Astrocyte (in vitro differentiated cells and primary cell): ENCODE measurements at regions not wholly inside any gene's neighbourhood (a gene's known extent, or its start where the extent isn't known, plus 50 kb on each side); places are given as distances from the start of the nearest gene placed in this dataset.

Experiments
- CTCF ChIP-seq: IDR thresholded peaks from 2 replicates; pipeline ENCODE4 v1.5.1; 2011; ENCODE audit warnings: low read depth, mild to moderate bottlenecking, inconsistent platforms, low read length, moderate library complexity; ENCODE audit not compliant: insufficient read depth
- EZH2 ChIP-seq: IDR thresholded peaks from 2 replicates; pipeline ENCODE4 v1.6.1; 2012; ENCODE audit warnings: mild to moderate bottlenecking, low read length, inconsistent platforms; ENCODE audit not compliant: insufficient read depth

- TF ChIP-seq CTCF: no peak
- TF ChIP-seq EZH2: no peak
These were observed 51.2 kb upstream of the SMYD2 start for GRCh38 chr1:214229736-214230135.
